GM23338 (cell line): ENCODE measurements at regions not wholly inside any gene's neighbourhood (a gene's known extent, or its start where the extent isn't known, plus 50 kb on each side); places are given as distances from the start of the nearest gene placed in this dataset.

Experiments used
- ATAC-seq: fragments of 200-7000 bp; cut with Tn5 transposase; 3 replicates; pipeline ENCODE4 v1.9.1; 2020
- DNase-seq: peaks from one replicate; pipeline ENCODE4 v3.0.0-alpha.2; 2015; ENCODE audit warnings: low spot score
- H2AFZ ChIP-seq: fragments of 200-600 bp; sonication (generic); 2 replicates; pipeline ENCODE4 v1.8.0; 2016; ENCODE audit warnings: antibody characterized with exemption, mild to moderate bottlenecking, moderate library complexity
- H3F3A ChIP-seq: fragments of 200-600 bp; sonication (generic); replicated peaks from 2 replicates; pipeline ENCODE4 v1.8.0; 2017; ENCODE audit warnings: antibody characterized with exemption, mixed run types, low read depth
- H3K27ac ChIP-seq: fragments of 200-600 bp; sonication (generic); 2 replicates; pipeline ENCODE4 v1.6.1; 2016; ENCODE audit warnings: low read depth
- H3K27me3 ChIP-seq: fragments of 200-600 bp; sonication (generic); 2 replicates; pipeline ENCODE4 v1.8.0; 2016; ENCODE audit warnings: mild to moderate bottlenecking, mixed run types, moderate library complexity; ENCODE audit not compliant: insufficient read depth
- H3K36me3 ChIP-seq: fragments of 200-600 bp; sonication (generic); 2 replicates; pipeline ENCODE4 v1.8.0; 2016; ENCODE audit warnings: mild to moderate bottlenecking; ENCODE audit not compliant: insufficient read depth
- H3K4me1 ChIP-seq: fragments of 200-600 bp; sonication (generic); 2 replicates; pipeline ENCODE4 v1.8.0; 2016; ENCODE audit warnings: mild to moderate bottlenecking, moderate library complexity; ENCODE audit not compliant: insufficient read depth
- H3K4me2 ChIP-seq: fragments of 200-600 bp; sonication (generic); 2 replicates; pipeline ENCODE4 v1.7.1; 2017; ENCODE audit warnings: mixed run types
- H3K4me3 ChIP-seq: fragments of 200-600 bp; sonication (generic); 2 replicates; pipeline ENCODE4 v1.6.1; 2016; ENCODE audit warnings: mixed run types
- H3K79me2 ChIP-seq: fragments of 200-600 bp; sonication (generic); replicated peaks from 2 replicates; pipeline ENCODE4 v1.8.0; 2017; ENCODE audit warnings: mild to moderate bottlenecking; ENCODE audit not compliant: insufficient read depth
- H3K9me2 ChIP-seq: fragments of 200-600 bp; sonication (generic); 2 replicates; pipeline ENCODE4 v1.8.0; 2017; ENCODE audit not compliant: insufficient read depth
- H4K20me1 ChIP-seq: fragments of 200-600 bp; sonication (generic); replicated peaks from 2 replicates; pipeline ENCODE4 v1.8.0; 2017; ENCODE audit warnings: mild to moderate bottlenecking; ENCODE audit not compliant: insufficient read depth
- H3K27ac Mint-ChIP-seq: 2 replicates; pipeline ENCODE4 v1.8.0; 2020; ENCODE audit warnings: inconsistent platforms, mild to moderate bottlenecking, moderate library complexity, mixed read lengths
- H3K27me3 Mint-ChIP-seq: 3 replicates; pipeline ENCODE4 v1.8.0; 2022; ENCODE audit warnings: low read depth, mild to moderate bottlenecking, moderate library complexity, mixed read lengths, inconsistent platforms; ENCODE audit not compliant: insufficient read depth, poor library complexity
- H3K36me3 Mint-ChIP-seq: 3 replicates; pipeline ENCODE4 v1.8.0; 2021; ENCODE audit warnings: low read depth, mild to moderate bottlenecking, inconsistent platforms, moderate library complexity, mixed read lengths
- H3K4me1 Mint-ChIP-seq: 3 replicates; pipeline ENCODE4 v1.8.0; 2020; ENCODE audit warnings: mild to moderate bottlenecking, inconsistent platforms, mixed read lengths
- H3K4me3 Mint-ChIP-seq: 3 replicates; pipeline ENCODE4 v1.8.0; 2021; ENCODE audit warnings: moderate library complexity, mild to moderate bottlenecking, inconsistent platforms, mixed read lengths
- H3K9me3 Mint-ChIP-seq: 3 replicates; pipeline ENCODE4 v1.8.0; 2020; ENCODE audit warnings: moderate library complexity, mild to moderate bottlenecking, inconsistent platforms, mixed read lengths
- EZH2 ChIP-seq: fragments of 200-600 bp; sonication (generic); IDR thresholded peaks from one replicate; pipeline ENCODE4 v1.8.0; 2017; ENCODE audit warnings: antibody characterized with exemption, mild to moderate bottlenecking, low read depth; ENCODE audit not compliant: unreplicated experiment
- EZH2phosphoT487 ChIP-seq: fragments of 200-600 bp; sonication (generic); IDR thresholded peaks from one replicate; pipeline ENCODE4 v1.8.1; 2018; ENCODE audit warnings: antibody characterized with exemption; ENCODE audit not compliant: unreplicated experiment
- JUNB ChIP-seq: IDR thresholded peaks from one replicate; pipeline ENCODE4 v1.6.1; 2016; ENCODE audit warnings: antibody characterized with exemption; ENCODE audit not compliant: unreplicated experiment
- REST ChIP-seq: IDR thresholded peaks from one replicate; pipeline ENCODE4 v1.6.1; 2018; ENCODE audit warnings: antibody characterized with exemption; ENCODE audit not compliant: unreplicated experiment
- STAT1 ChIP-seq: IDR thresholded peaks from one replicate; pipeline ENCODE4 v1.6.1; 2016; ENCODE audit warnings: antibody characterized with exemption; ENCODE audit not compliant: unreplicated experiment
- ZNF114 ChIP-seq: fragments of 250-450 bp; sonication (Bioruptor Pico); IDR thresholded peaks from 2 replicates; pipeline ENCODE4 v1.5.0; 2020; ENCODE audit warnings: mild to moderate bottlenecking, moderate library complexity
- ZNF331 ChIP-seq: fragments of 250-450 bp; sonication (Bioruptor Pico); IDR thresholded peaks from 2 replicates; pipeline ENCODE4 v1.5.0; 2020; ENCODE audit warnings: low read depth, mild to moderate bottlenecking, moderate library complexity
- ZNF462 ChIP-seq: fragments of 250-450 bp; sonication (Bioruptor Pico); IDR thresholded peaks from 2 replicates; pipeline ENCODE4 v1.5.0; 2020; ENCODE audit warnings: mild to moderate bottlenecking, moderate library complexity

GRCh38 chr9:80320480-80320879, 748.7 kb downstream of the TLE4 start:
- no peaks in the 10 kb centered on the region for H3K4me1 ChIP-seq
- H3K27me3 ChIP-seq = no peaks in the 10 kb centered on the region
- H3K9me2 ChIP-seq = 0 out of 2 replicates have a peak, but pooled peaks cover 4% of the 10 kb centered on the region
- peaks cover 5% of the 10 kb centered on the region for H3K27me3 Mint-ChIP-seq
- H3K79me2 ChIP-seq = no peaks in the 10 kb centered on the region
- H3K9me3 Mint-ChIP-seq = no peaks in the 10 kb centered on the region; the same call in 2 of the 3 replicates
- no peak overlapping the region for H3K4me3 ChIP-seq
- TF ChIP-seq ZNF114 (CRISPR knock-in tag) (no peak), ZNF462 (CRISPR knock-in tag) (no peak), ZNF331 (no peak), JUNB (no peak), EZH2phosphoT487 (no peak), EZH2 (no peak), REST (no peak), STAT1 (no peak)
- H3K36me3 ChIP-seq = no peaks in the 10 kb centered on the region
- H3K36me3 Mint-ChIP-seq = no peaks in the 10 kb centered on the region
- no peak overlapping the region for H3K27ac ChIP-seq
- H3K4me1 Mint-ChIP-seq = no peaks in the 10 kb centered on the region; the same call in 2 of the 3 replicates
- H3K4me3 Mint-ChIP-seq = no peak overlapping the region
- no peak for ATAC-seq
- no peak overlapping the region for H2AFZ ChIP-seq
- H4K20me1 ChIP-seq = no peaks in the 10 kb centered on the region
- DNase-seq = no peak
- H3F3A ChIP-seq = no peaks in the 10 kb centered on the region
- H3K4me2 ChIP-seq = no peak overlapping the region
- no peak overlapping the region for H3K27ac Mint-ChIP-seq
